Neural crest cell (in vitro differentiated cells): ENCODE measurements at regions not wholly inside any gene's neighbourhood (a gene's known extent, or its start where the extent isn't known, plus 50 kb on each side); places are given as distances from the start of the nearest gene placed in this dataset.

ENCODE experiments used
- DNase-seq: peaks from one replicate; pipeline ENCODE4 v3.0.0; 2021; ENCODE audit warnings: low read depth, mixed read lengths, low spot score
- H3K27ac Mint-ChIP-seq: one replicate; pipeline ENCODE4 v1.8.0; 2021; ENCODE audit warnings: mild to moderate bottlenecking, mixed read lengths; ENCODE audit not compliant: unreplicated experiment
- H3K27me3 Mint-ChIP-seq: 2 replicates; pipeline ENCODE4 v1.8.0; 2021; ENCODE audit warnings: low read depth, mild to moderate bottlenecking, mixed read lengths
- H3K36me3 Mint-ChIP-seq: 2 replicates; pipeline ENCODE4 v1.8.0; 2021; ENCODE audit warnings: low read depth, mild to moderate bottlenecking, mixed read lengths
- H3K4me1 Mint-ChIP-seq: 2 replicates; pipeline ENCODE4 v1.8.0; 2021; ENCODE audit warnings: mixed read lengths
- H3K4me3 Mint-ChIP-seq: one replicate; pipeline ENCODE4 v1.8.0; 2021; ENCODE audit warnings: mild to moderate bottlenecking, mixed read lengths
- H3K9me3 Mint-ChIP-seq: 2 replicates; pipeline ENCODE4 v1.8.0; 2021; ENCODE audit warnings: mixed read lengths
- TF ChIP-seq, protein P1 (sequence below): fragments of 200-600 bp; sonication (generic); conservative IDR thresholded peaks from 2 replicates; pipeline ENCODE4 v1.5.0; 2021; ENCODE audit warnings: antibody characterized with exemption, mild to moderate bottlenecking

DNA sequence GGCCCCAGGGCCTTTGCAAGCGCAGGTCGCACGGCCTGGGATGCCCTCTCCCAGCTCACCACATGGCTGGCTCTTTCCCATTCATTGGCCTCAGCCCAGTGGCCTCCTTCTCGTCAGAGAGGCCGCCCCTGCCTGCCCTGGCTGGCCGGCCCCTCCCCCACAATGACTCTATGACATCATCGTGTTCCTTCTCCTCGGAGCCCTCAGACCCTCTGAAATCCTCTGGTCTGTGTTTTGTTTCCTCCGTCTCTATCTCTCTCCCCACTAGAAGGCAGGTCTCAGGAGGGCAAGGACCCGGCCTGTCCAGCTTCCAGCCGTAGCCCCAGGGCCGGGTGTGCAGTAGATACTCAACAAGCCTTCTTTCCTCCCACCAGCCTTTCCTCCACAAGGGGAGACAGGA is 164.8 kb upstream of the FOXF1 start:
- no peak for DNase-seq
- Mint-ChIP-seq H3K4me1 (peaks cover 10% of the 10 kb centered on the region), H3K4me3 (no peak overlapping the region), H3K27ac (no peak overlapping the region), H3K9me3 (no peaks in the 10 kb centered on the region), H3K36me3 (no peaks in the 10 kb centered on the region), H3K27me3 (peaks cover 95% of the 10 kb centered on the region)
- TF ChIP-seq, protein P1, sequence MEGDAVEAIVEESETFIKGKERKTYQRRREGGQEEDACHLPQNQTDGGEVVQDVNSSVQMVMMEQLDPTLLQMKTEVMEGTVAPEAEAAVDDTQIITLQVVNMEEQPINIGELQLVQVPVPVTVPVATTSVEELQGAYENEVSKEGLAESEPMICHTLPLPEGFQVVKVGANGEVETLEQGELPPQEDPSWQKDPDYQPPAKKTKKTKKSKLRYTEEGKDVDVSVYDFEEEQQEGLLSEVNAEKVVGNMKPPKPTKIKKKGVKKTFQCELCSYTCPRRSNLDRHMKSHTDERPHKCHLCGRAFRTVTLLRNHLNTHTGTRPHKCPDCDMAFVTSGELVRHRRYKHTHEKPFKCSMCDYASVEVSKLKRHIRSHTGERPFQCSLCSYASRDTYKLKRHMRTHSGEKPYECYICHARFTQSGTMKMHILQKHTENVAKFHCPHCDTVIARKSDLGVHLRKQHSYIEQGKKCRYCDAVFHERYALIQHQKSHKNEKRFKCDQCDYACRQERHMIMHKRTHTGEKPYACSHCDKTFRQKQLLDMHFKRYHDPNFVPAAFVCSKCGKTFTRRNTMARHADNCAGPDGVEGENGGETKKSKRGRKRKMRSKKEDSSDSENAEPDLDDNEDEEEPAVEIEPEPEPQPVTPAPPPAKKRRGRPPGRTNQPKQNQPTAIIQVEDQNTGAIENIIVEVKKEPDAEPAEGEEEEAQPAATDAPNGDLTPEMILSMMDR: no peak

DNA sequence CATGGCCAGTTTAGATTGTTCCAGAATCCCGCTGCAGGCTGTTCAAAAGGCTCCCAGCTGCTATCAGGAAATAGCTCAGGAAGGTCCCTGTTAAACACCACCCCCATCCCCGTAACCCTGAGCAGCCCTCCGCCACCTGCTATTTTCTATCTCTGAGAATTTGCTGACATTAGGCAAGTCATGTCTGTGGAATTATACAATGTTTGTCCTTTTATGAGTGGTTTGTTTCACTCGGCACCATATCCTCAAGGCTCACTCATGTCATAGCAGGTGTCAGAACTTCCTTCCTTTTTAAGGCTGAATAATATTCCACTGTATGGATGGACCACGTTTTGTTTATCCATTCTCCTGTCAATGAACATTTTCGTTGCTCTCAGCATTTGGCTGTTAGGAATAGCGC is 164.3 kb upstream of the FOXF1 start:
- Mint-ChIP-seq H3K4me3 (no peak overlapping the region), H3K9me3 (no peaks in the 10 kb centered on the region), H3K36me3 (no peaks in the 10 kb centered on the region), H3K27me3 (peaks cover 95% of the 10 kb centered on the region), H3K4me1 (peaks cover 10% of the 10 kb centered on the region), H3K27ac (no peak overlapping the region)
- TF ChIP-seq, protein P1: no peak
- no peak for DNase-seq

DNA sequence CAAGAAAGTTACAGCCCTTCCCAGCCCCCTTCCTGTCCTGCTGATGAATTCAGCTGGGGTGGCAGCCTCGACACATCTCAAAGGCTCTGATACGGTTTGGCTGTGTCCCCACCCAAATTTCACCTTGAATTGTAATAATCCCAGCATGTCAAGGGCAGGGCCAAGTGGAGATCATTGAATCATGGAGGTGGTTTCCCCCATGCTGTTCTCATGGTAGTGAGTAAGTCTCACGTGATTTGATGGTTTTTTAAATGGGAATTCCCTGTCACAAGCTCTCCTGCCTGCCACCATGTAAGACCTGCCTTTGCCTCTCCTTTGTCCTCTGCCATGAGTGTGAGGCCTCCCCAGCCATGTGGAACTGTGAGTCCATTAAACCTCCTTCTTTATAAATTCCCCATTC is 163.2 kb upstream of the FOXF1 start:
- no peak for DNase-seq
- Mint-ChIP-seq H3K4me1 (peaks cover 16% of the 10 kb centered on the region), H3K36me3 (no peaks in the 10 kb centered on the region), H3K27ac (no peak overlapping the region), H3K27me3 (peaks cover 92% of the 10 kb centered on the region), H3K4me3 (no peak overlapping the region), H3K9me3 (no peaks in the 10 kb centered on the region)
- TF ChIP-seq, protein P1: no peak

DNA sequence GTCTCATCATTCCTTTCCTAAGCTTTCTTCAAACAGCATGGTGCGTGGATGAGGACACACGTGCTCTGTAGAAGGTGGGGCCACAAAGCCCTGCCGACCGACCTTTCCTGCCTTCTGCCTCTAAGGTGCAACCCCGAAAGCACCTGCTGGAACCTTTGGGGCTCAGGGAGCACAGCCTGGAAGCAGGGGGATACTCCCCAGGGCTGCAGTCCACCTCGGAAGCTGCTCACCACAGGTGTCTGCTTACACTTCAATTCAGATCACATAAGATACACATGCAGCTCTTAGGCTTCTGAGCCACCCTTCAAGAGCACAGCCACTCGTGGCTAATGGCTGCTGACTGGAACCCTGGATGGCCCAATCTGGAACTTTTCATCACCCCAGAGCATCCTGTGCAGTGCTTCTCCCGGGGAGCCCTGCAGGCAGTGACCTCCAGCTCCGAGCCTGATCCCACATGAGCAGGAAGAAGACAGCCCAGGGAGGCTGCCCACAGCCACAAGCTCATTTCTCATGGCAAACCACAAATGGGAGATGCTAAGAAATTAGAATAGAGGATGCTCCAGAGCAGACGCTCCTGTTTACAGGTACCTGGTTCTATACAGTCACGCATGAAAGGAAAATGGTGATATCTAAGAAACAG is 162.3 kb upstream of the FOXF1 start:
- H3K36me3 Mint-ChIP-seq: no peaks in the 10 kb centered on the region
- peaks cover 86% of the 10 kb centered on the region for H3K27me3 Mint-ChIP-seq
- no peaks in the 10 kb centered on the region for H3K9me3 Mint-ChIP-seq
- H3K27ac Mint-ChIP-seq: no peak overlapping the region
- TF ChIP-seq, protein P1: no peak
- peaks cover 16% of the 10 kb centered on the region for H3K4me1 Mint-ChIP-seq
- no peak overlapping the region for H3K4me3 Mint-ChIP-seq
- DNase-seq: no peak

DNA sequence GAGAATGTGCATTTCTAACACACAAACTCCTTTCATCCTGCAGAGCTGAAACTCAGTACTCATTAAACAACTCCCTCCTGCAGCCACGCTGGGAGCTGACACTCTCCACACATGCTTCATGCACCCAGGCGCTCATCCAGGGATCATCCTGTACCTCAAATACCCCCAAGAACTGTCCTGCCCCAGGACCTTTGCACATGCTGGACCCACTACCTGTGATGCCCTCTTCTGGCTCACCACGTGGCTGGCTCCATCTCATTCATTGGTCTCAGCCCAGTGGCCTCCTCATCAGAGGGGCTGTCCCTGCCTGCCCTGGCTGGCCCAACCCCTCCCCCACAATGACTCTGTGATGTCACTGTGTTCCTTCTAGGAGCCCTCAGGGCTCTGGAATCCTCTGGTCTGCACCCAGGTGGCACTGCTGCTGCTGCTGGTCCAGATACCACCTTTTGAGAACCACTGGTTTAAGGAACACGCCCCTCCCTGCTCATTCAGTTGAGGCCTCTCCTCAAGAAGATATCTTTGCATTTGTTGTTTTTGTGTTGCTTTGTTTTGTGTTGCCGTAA is 160.9 kb upstream of the FOXF1 start:
- Mint-ChIP-seq H3K27ac (no peak overlapping the region), H3K9me3 (no peaks in the 10 kb centered on the region), H3K4me1 (peaks cover 10% of the 10 kb centered on the region), H3K4me3 (no peak overlapping the region), H3K36me3 (no peaks in the 10 kb centered on the region), H3K27me3 (peaks cover 80% of the 10 kb centered on the region)
- no peak for DNase-seq
- TF ChIP-seq, protein P1: no peak
